HS-5 (cell line): ENCODE measurements at regions not wholly inside any gene's neighbourhood (a gene's known extent, or its start where the extent isn't known, plus 50 kb on each side); places are given as distances from the start of the nearest gene placed in this dataset.

Experiments
- DNase-seq: peaks from one replicate; pipeline ENCODE4 v3.0.0-alpha.2; 2012; ENCODE audit warnings: low read depth

DNA sequence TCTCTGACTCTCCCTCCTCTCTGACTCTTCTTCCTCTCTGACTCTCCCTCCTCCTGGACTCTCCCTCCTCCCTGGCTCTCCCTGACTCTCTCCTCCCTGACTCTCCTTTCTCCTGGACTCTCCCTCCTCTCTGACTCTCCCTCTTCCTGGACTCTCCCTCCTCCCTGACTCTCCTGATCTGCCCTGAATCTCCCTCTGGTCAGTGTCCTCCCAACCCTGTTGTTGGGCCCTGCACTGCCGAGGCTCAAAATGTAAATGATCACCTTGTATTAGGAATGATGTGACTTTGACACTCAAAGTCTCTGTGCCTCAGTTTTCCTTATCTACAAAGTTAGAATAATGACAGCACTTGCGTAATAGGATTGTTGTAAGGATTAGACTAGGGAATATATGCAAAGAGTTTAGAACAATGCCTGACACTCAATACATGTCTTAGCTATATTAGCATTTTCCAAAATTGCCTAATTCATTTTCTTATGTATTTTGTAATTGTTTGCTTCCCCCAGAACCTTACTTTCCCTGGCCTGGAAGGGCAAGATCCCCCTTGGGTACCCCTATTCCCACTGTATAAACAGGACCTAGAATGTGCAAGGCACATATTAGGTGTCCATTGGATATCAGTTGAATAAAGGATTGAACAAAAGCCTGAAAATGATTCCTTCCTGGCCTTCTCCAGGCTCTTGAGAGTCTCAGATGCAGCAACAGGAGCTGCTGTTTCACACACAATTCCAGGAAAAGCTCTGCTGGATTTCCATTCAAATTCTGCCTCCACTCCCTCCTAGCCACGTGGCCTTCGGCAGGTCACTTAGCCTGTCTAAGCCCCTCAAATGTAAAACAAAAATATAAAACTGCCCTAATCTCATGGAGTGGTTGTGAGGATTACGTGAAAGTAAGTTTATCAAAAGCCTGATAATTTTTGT is 170.1 kb downstream of the INHBB start:
- DNase-seq = no peak

DNA sequence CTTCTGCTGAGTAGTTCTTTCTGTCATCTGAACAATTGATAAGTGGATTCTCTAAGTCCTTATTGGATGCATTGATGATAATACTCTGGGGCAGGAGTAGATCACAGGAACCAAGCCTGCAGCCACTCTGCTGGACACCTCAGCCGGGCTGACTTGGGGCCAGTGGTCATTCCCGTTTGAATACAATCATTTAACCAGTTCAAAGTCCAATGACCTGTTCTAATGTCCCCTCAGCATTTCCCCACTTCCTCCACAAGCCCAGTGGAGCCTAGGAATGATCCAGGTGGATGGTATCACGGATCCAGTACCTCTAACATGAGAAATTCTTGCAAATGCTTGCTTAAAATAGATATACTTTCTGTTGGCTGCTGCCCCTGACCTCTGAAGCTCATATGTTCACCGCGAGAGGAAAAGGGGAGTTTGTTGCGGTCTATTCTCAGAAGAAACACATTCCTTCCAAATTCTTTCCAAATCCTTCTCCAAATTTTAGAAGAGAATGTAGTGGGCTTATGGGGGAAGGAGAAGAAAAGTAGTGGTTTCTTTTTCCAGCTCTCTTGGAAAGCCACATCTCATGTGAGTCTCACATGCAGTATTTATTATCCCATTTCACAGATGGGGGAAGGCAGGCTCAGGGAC is 170.9 kb downstream of the INHBB start:
- no peak for DNase-seq

DNA sequence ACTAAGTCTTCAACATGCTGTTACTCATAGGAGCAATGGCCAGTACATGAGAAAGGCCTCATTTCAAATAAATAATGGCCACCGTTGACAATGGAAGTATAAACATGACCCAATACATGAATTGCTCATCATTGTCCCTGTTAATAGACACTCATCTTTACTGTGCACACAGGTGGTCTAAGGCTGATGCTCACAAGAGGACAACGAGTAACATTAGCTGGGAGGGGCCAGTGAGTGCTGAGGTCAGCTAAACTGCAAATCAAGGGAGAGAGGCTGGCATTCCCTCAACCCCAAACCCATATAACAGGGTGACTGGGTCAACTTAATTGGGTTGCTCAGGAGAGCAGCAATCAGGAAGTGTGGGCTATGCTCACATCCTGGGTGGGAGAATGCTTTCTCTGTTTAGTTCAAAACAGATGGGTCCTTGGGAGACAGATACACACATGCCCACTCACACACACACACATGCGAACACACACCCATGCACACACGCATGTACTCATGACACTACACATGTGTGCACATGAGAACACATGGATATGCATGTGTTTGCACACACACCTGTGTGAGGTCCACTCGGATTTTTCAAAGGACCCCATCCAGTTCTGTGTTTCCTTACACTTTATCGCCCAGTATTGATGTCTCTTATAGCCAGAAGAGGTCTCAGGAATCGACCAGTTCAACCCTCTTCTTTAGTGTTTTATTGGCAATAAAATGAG is 172.0 kb downstream of the INHBB start:
- DNase-seq = no peak

DNA sequence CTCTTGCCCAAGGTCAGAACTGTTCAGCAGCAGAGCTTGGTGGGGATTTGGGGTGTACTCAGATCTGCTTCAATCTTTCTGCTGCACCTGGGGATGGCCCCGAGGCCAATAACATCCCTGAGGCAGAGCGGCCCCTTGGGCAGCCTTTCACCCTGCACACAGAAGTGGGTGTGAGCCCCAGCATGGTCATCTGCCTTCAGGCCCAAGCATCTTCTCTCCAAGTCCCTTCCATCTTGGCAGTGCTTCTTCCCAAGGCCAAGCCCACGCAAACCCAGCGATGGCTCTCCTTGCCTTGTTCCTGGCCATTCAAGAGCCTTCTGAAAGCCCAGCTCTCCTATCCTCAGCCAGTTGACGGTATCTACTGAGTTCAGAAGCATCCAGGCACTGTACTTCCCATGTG is 172.9 kb downstream of the INHBB start:
- DNase-seq = no peak

DNA sequence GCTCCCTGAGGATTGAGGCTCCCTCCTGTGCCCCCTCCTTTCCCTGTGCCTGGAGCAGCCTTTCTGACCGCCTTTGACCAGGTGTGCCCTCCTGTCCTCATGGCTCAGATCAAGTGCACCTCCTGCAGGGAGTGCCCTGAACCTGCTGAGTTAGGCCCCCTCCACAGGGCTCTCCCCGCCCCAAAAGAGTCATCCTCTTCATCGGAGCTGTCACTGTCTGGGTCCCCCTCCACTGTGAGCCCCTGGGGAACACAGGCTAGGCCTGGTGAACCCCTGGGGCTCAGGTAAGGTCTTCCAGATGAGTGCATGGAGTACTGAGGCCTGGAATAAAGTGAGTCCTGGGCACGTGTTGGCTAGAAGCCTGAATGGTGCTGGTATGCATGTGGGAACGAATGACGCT is 173.5 kb downstream of the INHBB start:
- no peak for DNase-seq

DNA sequence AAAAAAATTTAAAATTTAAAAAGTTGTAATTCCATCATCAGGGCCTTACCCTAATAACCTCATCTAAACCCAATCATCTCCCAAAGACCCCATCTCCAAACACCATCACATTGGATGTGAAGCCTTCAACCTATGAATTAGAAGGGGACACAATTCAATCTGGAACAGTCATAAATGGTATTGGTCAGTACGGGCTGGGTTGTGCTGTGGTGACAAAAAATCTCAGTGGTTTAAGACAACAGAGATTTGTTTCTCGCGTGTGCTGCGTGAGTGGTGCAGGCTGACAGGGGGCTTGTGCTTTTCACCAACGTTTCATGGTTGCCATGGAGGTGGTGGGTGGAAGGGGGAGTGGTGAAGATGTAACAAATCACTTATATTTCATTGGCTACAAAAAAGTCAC is 174.5 kb downstream of the INHBB start:
- no peak for DNase-seq

DNA sequence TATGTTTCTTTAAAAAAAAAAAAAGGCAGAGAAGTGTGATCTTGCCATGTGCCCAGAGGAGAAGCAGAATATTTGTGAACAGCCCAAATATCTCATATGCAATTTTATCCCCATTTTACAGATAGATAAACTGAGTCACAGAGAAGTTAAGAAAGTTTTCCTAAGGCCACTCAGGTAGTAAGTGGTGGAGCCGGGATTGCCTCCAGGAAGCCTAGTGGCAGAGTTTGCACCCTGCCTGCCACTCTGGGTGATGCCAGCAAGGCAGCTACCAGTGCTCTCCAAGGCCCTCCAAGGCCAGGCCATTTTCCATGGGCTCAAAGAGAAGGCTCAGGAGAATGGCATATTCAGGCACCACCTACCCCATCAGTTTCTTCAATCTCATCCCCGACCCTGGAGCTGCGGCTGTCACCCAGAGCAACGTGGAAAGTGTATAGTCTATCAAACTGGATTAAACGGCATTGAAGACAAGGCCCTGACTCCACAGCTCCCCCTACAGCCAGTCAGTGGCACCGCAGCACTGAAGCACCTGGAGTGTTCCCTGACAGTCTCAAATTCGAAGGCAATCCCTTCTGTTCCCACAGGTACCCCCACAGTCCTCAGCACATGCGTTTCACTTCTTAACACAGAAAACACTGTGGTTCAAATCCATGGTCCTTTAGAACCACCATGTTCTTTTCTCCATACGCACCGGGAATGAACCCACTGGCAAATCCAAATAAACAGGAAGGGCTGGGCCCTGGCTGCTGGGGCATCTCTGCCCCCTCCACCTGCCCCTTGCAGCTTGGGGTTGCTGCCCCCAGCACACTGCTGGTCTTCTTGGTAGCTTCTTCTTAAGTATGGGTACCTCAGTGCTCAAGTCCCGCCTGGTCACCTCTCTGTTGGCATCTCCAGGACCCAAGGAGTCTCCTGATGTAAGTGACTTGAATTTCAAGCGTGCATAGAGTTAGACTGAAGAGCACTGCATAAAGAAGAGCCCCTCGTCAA is 175.3 kb downstream of the INHBB start:
- DNase-seq = no peak

DNA sequence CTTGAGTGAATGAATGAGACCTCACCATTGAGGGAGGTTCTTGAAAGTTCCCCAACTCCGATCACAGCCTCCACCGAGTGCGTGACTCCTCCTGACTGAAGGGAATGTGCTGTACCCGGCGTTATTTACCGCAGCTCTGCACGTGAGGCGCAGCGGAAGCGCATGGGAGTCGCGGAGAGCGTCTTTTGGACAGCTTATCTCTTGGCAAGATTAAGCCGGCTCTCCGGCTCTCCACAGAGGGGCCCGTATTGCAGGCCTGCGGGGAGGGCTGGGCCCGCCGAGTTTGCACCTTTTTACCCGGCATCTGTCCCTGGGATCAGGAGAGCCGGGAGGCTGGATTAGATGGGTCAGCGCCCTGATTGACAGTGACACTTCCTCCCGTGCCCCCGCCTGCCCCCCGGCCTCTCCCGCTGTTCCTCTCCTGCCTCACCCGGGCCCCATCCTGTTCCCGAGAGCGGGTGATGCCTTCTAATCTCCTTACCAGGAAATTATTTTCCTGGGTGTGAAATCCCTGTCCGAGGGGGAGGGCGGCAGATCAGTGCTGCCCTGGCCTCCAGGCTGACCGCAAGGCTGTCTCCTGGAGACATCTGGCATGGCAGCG is 176.3 kb downstream of the INHBB start:
- no peak for DNase-seq

DNA sequence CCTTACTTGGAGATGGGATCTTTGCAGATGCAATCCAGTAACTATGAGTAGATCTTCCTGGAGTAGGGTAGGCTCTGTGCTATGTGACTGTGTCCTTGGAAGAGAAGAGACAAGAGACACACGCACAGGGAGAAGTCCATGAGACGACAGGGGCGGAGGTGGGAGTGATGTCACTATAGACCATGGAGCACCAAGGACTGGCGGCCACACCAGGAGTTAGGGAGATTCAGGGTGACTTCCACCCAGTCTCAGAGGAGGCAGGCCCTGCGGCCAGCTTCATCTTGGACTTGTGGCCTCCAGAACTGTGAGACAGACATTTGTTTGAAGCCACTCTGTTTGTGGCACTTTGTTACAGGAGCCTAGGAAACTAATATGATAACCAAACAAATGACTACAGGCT is 177.8 kb downstream of the INHBB start:
- no peak for DNase-seq

DNA sequence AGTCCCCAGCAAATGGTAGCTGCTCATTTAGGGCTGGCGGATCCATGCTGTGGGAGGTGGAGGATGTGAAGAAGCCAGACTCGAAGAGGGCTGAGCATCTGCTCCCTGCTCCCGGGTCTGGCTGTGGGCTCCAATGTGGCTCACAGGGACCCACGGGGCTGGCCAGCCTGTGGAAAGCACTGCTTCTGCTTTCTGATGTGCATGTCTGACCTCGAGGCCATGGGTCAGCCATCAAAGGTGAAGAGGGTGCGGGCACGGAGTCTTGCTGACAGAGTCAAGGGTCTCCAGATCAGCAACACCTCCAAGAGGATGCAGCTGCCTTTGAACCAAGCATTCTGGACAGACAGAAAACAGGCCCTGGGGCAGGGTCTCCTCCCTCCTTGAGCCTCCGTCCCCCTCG is 178.2 kb downstream of the INHBB start:
- no peak for DNase-seq

DNA sequence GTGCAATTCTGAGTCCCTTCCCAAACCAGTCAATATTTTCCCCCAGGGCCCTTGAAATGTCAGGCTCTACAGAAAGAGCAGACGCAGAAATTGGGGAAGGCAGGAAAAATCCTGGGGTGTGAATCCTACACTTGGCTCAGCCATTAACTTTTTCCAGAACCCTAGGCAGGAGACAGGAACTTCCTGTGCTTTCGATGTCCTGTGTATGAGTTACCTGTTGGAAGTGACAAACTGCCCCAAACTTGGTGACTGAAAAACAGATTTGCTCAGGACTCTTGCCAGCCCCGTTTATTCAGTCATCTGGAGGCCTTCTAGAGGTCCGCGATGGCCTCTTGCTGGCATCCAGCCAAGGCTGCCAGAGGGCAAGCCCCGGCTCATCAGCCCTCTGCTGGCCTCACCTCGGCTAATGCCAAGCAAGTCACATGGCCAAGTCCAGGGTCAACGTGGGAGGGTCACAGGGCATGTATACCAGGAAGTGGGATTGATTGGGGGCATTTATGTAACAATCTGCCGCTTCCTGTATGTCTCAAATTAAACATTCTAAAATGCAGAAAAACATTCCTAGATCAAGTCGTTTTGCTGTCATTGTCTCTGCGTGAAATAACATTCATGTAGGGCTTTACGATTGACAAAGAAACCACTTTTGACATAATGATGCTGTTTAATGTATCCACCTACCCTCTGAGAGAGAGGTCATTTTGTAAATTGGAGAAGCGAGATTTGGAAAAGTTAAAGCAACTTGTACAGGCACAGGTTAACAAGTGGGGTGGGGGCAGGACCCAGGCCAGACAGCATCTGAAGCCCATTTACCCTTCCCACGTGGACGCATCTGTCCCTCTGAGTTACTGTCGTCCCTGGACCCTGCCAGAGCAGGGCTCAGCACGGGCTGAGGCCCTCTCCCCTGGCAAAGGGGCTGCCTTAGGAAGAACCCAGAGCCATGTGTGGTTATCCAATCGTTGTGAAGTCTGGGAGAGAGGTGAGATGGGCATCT is 179.4 kb downstream of the INHBB start:
- DNase-seq = no peak

DNA sequence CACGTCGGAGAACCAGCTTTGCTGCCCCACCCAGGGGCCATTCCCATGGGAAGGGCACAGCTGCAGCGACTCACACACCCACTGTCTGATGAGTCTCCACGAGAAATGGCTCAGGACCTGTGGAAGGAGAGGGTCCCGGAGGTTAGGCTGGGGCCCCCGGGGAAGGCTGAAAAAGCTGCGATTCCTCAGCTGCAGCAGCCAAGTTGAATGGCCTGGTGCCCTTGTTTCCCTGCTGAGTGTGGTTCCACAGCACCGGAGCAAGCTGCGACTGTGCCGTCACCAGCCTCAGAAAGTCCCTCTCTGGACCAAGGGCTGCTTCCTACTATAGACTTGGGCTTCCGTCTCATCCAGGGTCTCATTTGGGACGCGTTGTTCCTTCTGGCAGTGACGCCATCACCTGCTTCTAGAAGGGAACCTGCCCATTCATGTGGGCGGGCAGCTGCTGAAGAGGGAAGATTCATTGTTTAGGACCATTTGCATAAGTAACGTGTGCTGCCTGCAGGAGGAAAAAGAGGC is 180.2 kb downstream of the INHBB start:
- no peak for DNase-seq

DNA sequence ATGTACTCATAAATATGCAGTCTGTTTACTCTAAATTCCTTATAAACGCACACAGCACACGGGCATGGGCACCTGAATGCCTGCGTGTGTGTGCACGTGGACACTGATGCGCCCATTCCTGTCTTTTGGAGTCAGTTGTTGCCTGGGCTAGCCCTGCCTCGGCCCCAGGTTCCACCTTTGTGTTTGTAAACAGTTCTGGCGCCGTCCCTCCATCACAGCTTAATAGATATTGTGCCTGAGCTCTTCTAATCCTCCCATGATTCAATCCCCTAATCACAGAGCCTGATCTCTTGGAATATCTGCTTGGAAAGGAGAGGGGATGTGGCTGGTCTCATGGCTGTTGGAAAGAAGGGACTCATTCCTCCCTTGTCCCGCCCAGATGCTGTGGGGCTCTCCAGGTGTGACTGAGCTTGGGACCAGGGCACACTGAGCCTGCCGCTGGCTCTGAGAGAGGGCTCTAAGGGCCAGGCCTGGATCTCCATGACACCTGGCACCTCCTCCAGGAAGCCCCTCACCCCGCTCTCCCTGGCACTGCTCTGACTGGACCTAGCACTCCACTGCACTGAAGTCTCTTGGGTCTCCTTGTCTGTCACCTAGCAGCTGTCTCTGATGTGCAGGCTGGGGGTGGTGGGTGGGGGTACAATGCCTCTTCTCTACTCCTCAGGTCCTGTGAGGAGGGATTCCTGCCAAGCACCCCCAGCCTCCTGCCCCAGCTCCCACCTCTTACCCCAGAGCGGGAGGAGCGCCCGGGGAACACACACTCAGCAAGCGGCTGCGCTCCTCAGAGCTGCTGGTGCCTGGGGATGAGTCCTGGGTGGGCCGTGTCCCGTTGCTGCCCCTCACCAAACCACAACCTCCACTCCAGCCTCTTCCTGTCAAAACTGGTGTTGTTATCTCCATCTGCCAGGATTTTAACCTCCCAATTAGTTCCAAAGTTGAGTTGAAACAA is 181.3 kb downstream of the INHBB start:
- no peak for DNase-seq

DNA sequence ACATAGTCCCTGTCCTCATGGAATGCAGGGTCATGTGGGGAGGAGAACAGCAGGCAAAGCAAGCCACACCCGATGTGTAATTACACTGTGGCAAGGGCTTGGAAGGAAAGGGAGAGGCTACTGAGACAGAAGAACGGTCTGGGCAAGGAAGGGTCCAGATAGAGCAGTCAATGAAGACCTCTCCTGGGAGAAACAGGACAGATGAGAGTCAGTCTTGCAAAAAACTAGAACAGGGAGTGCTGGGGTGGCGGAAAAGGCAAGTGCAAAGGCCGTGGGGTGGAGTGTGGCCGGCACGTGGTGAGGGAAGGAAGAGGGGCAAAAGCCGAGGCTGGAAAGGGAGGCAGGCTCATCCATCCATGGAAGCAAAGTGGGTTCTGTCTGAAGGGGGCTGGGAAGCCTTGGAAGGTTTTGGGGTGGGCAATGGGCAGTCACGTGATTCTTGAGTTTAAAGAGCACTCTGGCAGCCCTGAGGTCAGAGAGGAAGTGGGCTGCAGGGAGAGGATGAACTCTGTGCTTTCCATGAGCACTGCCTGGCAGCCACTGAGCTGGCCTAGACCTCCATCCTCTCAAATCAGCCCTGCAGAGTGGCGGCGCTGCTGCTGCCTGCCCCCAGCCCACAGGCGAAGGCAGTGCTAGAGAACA is 182.2 kb downstream of the INHBB start:
- no peak for DNase-seq

DNA sequence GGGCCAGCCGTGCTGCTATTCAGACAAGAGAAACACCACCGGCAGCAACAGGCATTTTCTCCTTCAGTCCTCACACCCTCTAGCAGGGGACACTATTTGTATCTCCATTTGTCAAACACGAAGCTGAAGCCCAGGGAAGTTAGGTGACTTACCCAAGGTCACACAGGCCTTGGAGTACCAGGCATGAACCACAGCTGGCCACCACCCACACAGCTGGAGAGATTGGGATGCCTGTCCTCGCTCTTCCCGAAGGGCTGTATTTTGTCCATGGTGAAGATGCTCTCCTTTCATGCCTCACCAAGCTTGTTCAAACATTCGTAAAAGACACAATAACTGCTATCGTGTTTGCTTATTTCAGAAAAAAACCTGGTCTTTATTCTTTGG is 182.7 kb downstream of the INHBB start:
- DNase-seq = no peak

DNA sequence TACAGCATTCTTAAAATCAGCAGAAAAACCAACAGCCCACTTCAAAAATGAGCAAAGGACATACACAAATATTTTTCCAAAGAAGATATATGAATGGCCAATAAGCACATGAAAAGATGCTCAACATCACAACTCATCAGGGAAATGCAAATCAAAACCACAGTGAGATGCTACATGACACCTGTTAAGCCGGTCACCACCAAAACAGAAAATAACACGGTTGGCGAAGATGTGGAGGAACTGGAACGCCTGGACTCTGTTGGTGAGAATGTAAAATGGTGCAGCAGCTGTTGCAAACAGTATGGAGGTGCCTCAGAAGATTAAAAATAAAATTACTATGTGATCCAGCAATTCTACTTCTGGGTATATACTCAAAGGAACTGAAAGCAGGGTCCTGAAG is 184.8 kb downstream of the INHBB start:
- no peak for DNase-seq

DNA sequence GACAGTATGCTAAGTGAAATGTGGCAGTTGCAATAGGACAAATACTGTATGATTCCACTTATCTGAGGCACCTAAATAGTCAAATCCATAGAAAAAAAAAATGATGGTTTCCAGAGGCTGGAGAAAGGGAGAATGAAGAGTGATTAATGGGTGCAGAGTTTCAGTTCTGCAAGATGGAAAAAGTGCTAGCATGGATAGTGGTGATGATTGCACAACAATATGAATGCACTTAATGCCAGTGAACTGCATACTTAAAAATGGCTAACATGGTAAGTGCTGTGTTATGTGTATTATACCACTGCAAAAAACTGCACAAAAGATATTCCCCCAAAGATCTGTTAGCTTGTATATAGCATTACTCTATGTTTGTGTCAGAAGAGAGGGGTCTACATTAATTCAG is 185.4 kb downstream of the INHBB start:
- DNase-seq = no peak
